OCI-LY1 (cell line): ENCODE measurements at regions not wholly inside any gene's neighbourhood (a gene's known extent, or its start where the extent isn't known, plus 50 kb on each side); places are given as distances from the start of the nearest gene placed in this dataset.

Experiments used
- H2AFZ ChIP-seq: fragments of 200-600 bp; sonication (generic), shearing (Covaris generic); 2 replicates; pipeline ENCODE4 v1.6.0; 2014; ENCODE audit warnings: antibody characterized with exemption, mild to moderate bottlenecking, low read length
- H3F3A ChIP-seq: fragments of 200-600 bp; sonication (generic), shearing (Covaris generic); 2 replicates; pipeline ENCODE4 v1.6.0; 2014; ENCODE audit warnings: mild to moderate bottlenecking, antibody characterized with exemption, low read length, moderate library complexity; ENCODE audit not compliant: insufficient read depth
- H3K27ac ChIP-seq: fragments of 200-600 bp; sonication (generic); 2 replicates; pipeline ENCODE4 v1.5.1; 2014; ENCODE audit warnings: low read length, mixed run types, mild to moderate bottlenecking, low read depth; ENCODE audit not compliant: poor library complexity, severe bottlenecking
- H3K27me3 ChIP-seq: fragments of 200-600 bp; sonication (generic); 2 replicates; pipeline ENCODE4 v1.6.0; 2014; ENCODE audit warnings: antibody characterized with exemption, mild to moderate bottlenecking, low read length, moderate library complexity; ENCODE audit not compliant: insufficient read depth
- H3K36me3 ChIP-seq: fragments of 200-600 bp; sonication (generic); 2 replicates; pipeline ENCODE4 v1.6.1; 2014; ENCODE audit warnings: mild to moderate bottlenecking, antibody characterized with exemption, low read length, moderate library complexity, mixed read lengths; ENCODE audit not compliant: insufficient read depth
- H3K4me1 ChIP-seq: fragments of 200-600 bp; sonication (generic); 2 replicates; pipeline ENCODE4 v1.5.1; 2014; ENCODE audit warnings: mild to moderate bottlenecking, low read length, moderate library complexity; ENCODE audit not compliant: insufficient read depth, severe bottlenecking
- H3K4me2 ChIP-seq: fragments of 200-600 bp; sonication (generic), shearing (Covaris generic); 2 replicates; pipeline ENCODE4 v1.6.1; 2014; ENCODE audit warnings: low read length
- H3K4me3 ChIP-seq: fragments of 200-600 bp; sonication (generic); 2 replicates; pipeline ENCODE4 v1.5.1; 2014; ENCODE audit warnings: low read length, low read depth, mild to moderate bottlenecking, mixed read lengths; ENCODE audit not compliant: poor library complexity, severe bottlenecking
- H3K79me2 ChIP-seq: fragments of 200-600 bp; shearing (Covaris generic); 2 replicates; pipeline ENCODE4 v1.6.1; 2016; ENCODE audit warnings: mixed run types, low read length, mixed read lengths; ENCODE audit not compliant: insufficient read depth
- H3K9ac ChIP-seq: fragments of 200-600 bp; sonication (generic), shearing (Covaris generic); 2 replicates; pipeline ENCODE4 v1.6.1; 2014; ENCODE audit warnings: mild to moderate bottlenecking, low read length, mixed read lengths
- H3K9me2 ChIP-seq: fragments of 200-600 bp; sonication (generic), shearing (Covaris generic); 2 replicates; pipeline ENCODE4 v1.6.1; 2014; ENCODE audit warnings: low read depth, mild to moderate bottlenecking, low read length, mixed read lengths
- H3K9me3 ChIP-seq: fragments of 200-600 bp; shearing (Covaris generic); 2 replicates; pipeline ENCODE4 v1.6.1; 2014; ENCODE audit warnings: low read length, mixed read lengths
- H4K20me1 ChIP-seq: fragments of 200-600 bp; sonication (generic), shearing (Covaris generic); 2 replicates; pipeline ENCODE4 v1.6.0; 2016; ENCODE audit warnings: mild to moderate bottlenecking, low read length; ENCODE audit not compliant: insufficient read depth
- CTCF ChIP-seq: fragments of 200-600 bp; sonication (generic), shearing (Covaris generic); IDR thresholded peaks from 2 replicates; pipeline ENCODE4 v1.5.1; 2017; ENCODE audit warnings: mild to moderate bottlenecking, antibody characterized with exemption, low read length, moderate library complexity, mixed read lengths
- EZH2 ChIP-seq: fragments of 200-600 bp; sonication (generic), shearing (Covaris generic); IDR thresholded peaks from 2 replicates; pipeline ENCODE4 v1.8.0; 2017; ENCODE audit warnings: borderline replicate concordance, mixed run types, mild to moderate bottlenecking, antibody characterized with exemption, low read length, moderate library complexity, mixed read lengths

GRCh38 chr4:121457278-121457875 lies 76.6 kb upstream of the QRFPR start:
- Histone ChIP-seq H3K4me2 (no peak overlapping the region), H2AFZ (no peak overlapping the region), H3K36me3 (no peaks in the 10 kb centered on the region), H3K4me3 (no peak overlapping the region), H3K27me3 (no peaks in the 10 kb centered on the region), H3K79me2 (no peaks in the 10 kb centered on the region), H3K9me3 (no peaks in the 10 kb centered on the region), H3K27ac (no peak overlapping the region), H3K4me1 (no peaks in the 10 kb centered on the region), H3K9me2 (no peaks in the 10 kb centered on the region), H4K20me1 (no peaks in the 10 kb centered on the region), H3F3A (no peaks in the 10 kb centered on the region), H3K9ac (no peak overlapping the region)
- TF ChIP-seq CTCF (no peak), EZH2 (no peak)

- H3K9ac ChIP-seq, result no peak overlapping the region
- H2AFZ ChIP-seq, result no peak overlapping the region
- no peaks in the 10 kb centered on the region for H4K20me1 ChIP-seq
- H3K9me2 ChIP-seq, result no peaks in the 10 kb centered on the region
- H3K36me3 ChIP-seq, result no peaks in the 10 kb centered on the region
- no peak overlapping the region for H3K4me3 ChIP-seq
- no peaks in the 10 kb centered on the region for H3F3A ChIP-seq
- no peaks in the 10 kb centered on the region for H3K4me1 ChIP-seq
- no peak overlapping the region for H3K27ac ChIP-seq
- TF ChIP-seq EZH2 (no peak), CTCF (no peak)
- H3K9me3 ChIP-seq, result no peaks in the 10 kb centered on the region
- no peak overlapping the region for H3K4me2 ChIP-seq
- H3K27me3 ChIP-seq, result no peaks in the 10 kb centered on the region
- no peaks in the 10 kb centered on the region for H3K79me2 ChIP-seq
Observed at GRCh38 chr4:121455285-121455684, 74.5 kb upstream of the QRFPR start.

GRCh38 chr4:121454251-121454979 lies 73.6 kb upstream of the QRFPR start:
- no peak overlapping the region for H3K27ac ChIP-seq

More at GRCh38 chr4:121454251-121454979, 73.6 kb upstream of the QRFPR start:
- no peaks in the 10 kb centered on the region for H3K27me3 ChIP-seq
- H3K4me1 ChIP-seq, result no peaks in the 10 kb centered on the region
- H3K9ac ChIP-seq, result no peak overlapping the region
- H3K79me2 ChIP-seq, result no peaks in the 10 kb centered on the region
- H3K36me3 ChIP-seq, result no peaks in the 10 kb centered on the region
- H3K4me2 ChIP-seq, result no peak overlapping the region
- H2AFZ ChIP-seq, result no peak overlapping the region
- H3K9me2 ChIP-seq, result no peaks in the 10 kb centered on the region
- no peak overlapping the region for H3K4me3 ChIP-seq
- TF ChIP-seq EZH2, result no peak
- TF ChIP-seq CTCF, result no peak
- H4K20me1 ChIP-seq, result no peaks in the 10 kb centered on the region
- H3F3A ChIP-seq, result no peaks in the 10 kb centered on the region
- no peaks in the 10 kb centered on the region for H3K9me3 ChIP-seq
